ENCODE measurements at regions not wholly inside any gene's neighbourhood (a gene's known extent, or its start where the extent isn't known, plus 50 kb on each side); places are given as distances from the start of the nearest gene placed in this dataset.

DNA sequence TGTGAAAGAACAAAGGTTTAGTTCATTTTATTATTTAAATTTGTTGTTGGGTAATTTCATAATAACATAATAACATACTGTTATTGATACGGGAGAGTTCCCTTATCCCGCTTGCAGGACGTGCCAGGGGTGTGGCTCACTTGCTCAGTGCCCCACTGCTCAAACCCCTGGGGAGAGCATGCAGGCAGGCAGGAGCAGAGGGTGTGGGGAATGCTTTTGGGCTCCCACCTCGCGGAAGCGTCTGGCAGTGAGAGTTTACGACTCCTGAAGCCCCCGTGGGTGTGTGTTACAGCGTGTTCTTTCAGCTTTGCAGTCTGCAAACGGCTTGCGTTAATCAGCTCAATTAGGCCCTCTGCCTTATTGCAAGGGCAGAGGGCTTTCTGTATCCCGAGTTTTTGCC is 675.9 kb downstream of the SEMA5A start:
- DNase-seq = no peak

DNA sequence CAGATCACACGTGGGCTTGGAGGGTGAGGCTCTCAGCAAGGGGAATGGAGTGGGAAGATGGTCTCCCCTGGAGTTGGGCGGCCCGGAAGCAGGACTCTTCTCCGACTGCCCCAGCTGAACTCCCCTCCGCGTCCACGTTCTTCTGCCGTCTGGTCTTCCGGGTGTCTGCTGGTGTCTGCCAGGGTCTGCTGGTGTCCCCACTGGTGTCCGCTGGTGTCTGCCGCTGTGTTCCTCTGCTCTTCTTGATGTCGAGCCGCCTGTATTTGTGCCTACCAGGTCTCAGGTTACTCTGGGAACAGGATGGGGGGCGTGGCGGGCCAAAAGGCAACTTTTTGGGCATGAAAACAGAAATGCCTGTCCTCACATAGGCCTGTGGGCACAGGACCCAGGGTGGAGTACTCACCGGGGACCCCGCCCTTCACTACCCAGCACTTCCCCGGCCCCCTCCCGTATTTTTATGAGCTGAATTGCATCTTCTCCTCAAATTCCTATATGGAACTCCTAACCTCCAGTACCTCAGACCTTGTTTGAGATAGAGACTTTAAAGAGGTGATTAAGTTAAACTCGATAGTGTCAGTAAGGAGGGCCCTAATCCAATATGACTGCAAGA is 675.4 kb downstream of the SEMA5A start:
- no peak for DNase-seq

DNA sequence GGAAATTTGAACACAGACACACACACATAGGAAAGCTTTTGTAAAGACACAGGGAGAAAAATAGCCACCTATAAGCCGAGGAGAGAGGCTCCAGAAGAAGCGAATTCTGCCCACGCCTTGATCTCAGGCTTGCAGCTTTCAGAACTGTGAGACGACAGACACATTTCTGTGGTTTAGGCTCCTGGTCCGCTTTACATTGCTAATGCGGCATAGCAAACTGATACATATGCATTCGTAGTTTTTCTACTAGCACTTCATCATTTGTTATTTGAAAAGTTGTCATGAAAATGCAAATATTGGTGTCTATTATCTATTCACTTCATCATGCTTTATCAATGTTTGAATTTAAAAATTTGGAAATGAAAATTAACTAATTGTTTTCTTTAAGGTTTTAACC is 674.9 kb downstream of the SEMA5A start:
- DNase-seq = no peak

DNA sequence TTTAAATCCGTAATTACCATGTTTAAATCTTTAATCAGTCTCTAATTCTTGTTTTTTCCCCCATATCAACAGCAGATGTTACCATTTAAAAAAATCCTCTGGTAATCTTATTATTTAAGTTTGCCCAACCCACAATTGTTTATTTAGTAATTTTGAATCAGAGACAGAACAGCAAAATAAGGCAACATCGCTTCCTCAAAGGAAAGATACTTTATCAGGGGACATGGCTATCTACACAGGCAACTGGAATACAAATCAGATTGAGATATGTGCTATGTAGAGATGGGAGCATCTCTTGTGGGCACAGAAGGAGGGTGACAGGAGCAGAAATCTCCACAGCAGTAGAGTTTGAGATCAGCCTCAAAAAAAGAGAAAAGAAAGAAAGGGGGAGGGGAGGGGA is 674.4 kb downstream of the SEMA5A start:
- DNase-seq = no peak

DNA sequence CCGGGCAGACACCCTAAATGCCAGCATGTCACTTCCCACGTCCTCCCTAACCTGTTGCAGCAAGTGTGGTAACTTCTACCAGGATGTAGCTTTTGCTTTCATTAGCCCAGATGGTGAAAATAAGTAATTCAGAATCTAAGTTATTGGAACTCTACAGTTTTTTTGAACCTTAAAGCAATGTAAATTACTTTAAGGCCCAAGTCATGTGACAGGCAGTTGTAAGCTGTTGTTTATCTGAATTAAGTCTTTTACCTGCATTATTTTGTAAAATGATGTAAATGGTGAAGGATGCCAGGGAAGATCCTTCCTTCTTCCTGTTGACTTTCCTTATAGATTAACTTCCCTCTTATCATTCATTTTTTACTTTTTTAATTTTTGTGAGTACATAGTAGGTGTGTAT is 670.2 kb downstream of the SEMA5A start:
- no peak for DNase-seq

DNA sequence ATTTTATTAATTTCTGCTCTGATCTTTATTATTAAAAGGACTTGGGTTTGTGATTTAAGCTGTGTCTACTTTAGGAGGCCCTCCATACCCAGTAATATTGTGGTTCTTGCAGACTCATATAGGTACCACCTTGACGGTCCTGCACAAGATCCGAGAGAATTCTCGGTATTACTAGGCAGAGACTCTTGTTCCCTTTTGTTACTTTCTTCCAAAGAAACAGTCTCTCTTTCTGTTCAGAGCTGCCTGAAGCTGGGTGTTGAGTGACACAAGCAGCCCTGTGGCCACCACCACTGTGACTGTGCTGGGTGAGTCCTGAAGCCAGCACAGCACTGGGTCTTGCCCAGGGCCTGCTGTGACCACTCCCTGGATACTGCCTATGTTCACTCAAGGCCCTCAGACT is 666.6 kb downstream of the SEMA5A start:
- no peak for DNase-seq

DNA sequence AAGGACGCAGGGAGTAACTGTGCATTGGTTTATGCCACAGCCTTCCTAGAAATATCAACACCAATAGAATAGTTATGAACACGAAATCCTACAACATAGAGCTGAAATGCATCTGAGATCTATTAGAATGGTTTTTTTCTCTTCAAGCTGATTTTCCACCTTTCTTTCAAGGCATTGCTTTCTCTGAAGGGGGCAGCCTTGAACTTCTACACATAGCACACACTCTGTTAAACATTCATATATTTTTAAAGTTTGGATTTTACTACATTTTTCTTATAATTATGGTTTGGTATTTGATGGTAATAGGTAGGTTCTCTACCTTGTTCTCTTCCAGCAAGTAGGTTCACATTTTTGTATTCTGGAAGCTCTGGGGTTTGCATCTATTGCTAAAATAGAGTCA is 661.8 kb downstream of the SEMA5A start:
- no peak for DNase-seq

DNA sequence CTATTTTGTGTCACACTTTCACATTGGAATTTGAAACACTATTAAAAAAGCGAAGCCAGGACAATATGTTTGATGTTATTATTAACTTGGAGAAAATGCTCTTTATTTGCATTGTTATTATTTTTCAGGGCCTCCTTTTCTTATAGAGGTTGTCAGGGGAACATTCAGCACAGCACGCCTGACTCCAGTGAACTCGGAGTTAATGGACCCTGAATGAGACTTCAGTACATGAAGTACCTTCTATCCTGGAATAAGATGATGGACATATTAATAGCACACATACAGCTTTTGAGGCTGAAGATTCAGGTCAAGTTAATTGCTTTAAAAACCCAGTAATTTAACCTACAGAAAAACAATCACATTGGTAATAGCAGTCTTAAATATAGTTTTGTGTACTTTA is 652.9 kb downstream of the SEMA5A start:
- no peak for DNase-seq

DNA sequence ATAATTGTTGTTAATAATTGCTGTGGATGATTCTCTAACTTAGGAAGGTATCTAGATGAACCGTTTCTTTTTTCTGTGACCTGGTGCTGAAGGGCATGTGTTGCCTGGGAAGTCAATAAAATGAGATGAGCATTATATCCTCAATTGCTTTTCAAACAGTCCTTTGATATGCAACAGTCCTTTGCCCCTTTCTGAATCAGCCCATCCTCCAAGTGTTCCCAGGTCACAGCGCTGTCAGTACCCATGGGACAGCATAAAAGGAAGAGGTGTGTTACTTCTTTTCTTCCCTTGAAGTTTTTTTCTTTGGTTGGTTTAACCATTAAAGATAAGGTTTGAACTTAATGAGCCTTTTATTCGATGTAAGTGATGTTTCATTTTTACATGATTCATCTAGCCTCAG is 651.8 kb downstream of the SEMA5A start:
- DNase-seq = no peak

DNA sequence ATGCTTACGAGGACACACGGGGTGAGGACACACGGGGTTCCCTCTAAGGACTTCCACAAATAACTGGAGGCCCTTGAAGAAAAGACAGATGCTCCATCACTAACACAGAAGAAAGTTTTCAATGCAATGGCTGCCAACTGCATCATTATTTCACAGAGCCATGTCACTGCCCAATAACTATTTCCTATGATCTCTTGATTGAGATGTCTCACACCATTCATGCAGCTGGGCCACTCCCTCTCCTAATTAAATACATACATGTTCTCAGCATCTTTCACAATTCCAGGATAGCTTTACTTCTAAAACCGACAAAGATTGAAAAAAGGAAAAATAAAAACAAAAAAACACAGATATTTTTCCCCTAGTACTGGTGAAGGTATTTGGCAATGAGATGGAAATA is 650.8 kb downstream of the SEMA5A start:
- DNase-seq = no peak

DNA sequence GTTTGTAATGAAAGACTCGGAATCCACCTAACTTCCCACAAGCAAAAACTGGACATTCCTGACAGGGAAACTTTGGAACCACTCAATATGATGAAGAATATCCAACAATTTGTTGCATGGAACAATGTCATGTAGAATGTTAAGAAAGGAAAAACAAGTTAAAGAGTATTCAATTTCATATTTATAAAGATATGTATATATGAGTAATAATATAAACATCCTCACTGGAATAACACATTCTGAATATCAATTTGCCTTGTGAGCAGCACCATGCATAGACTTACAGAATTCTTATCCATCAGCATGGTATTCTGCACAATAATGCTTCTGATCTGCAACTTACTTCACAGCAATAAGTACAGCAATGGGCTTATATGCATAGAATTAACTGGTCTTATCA is 650.3 kb downstream of the SEMA5A start:
- DNase-seq = no peak

DNA sequence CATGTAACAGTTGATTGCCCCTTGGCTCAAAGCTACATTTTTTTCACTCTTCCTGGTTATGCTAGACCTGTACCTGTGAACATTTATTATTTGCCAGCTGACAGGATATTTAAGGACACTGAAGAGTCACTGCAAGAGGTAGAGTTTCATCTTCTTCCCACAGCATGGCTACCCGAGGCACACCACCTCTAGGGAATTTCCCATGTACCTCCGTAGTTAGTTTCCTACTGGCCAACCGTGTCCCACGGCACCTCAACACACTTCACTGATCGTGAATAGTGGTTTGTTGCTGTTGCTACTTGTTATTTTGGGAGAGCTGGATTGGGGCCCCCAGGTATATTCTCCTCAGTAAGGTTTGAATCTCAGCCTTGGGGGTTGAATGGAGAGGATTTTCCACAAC is 648.6 kb downstream of the SEMA5A start:
- DNase-seq = no peak

DNA sequence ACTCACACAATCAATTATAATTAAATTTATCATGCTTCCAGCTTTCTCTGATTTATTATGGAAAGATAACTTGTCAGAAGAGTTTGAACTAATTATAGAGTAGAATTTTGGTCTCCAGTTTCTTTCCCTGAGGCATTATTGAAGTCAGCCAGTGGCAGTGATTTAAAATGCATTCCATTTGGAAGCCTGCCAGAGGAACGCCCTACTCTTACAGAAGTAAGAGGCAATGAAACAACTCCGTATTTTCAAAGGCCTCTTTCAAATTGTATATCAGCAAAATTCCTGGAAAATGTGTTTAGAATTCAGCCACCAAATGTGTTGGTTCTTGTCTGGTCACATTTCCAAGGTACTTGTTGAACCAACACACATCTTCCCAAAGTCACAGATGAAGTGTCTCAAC is 640.9 kb downstream of the SEMA5A start:
- no peak for DNase-seq

DNA sequence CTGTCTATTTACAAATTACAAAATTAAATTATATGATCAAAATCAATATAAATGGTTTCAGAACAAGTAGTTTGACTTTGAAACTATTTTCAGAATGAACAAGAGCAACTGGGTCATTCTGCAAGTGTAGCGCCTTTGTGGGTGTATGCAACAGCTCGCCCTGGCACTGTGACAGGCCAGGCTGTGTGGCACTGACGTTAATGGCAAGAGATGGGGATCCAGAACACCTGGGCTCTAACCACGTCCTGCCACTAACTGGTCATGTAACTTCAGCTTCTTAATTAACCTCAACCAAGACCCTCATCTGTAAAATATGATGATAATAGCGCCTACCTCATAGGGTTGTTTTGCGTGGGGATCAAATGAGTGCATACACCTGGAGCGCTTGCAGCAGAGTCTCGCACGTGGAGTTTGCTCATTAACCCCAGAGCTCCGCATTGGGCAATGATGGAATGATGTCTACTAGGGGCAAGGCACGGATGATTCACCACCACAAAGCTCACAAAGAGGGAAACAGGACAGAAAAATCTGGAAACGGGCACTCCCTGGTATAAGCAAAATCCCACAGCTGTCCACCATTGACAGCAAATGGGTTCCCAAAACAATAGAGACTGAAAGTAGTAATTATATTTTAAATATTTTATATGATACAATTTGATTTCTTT is 639.4 kb downstream of the SEMA5A start:
- no peak for DNase-seq

DNA sequence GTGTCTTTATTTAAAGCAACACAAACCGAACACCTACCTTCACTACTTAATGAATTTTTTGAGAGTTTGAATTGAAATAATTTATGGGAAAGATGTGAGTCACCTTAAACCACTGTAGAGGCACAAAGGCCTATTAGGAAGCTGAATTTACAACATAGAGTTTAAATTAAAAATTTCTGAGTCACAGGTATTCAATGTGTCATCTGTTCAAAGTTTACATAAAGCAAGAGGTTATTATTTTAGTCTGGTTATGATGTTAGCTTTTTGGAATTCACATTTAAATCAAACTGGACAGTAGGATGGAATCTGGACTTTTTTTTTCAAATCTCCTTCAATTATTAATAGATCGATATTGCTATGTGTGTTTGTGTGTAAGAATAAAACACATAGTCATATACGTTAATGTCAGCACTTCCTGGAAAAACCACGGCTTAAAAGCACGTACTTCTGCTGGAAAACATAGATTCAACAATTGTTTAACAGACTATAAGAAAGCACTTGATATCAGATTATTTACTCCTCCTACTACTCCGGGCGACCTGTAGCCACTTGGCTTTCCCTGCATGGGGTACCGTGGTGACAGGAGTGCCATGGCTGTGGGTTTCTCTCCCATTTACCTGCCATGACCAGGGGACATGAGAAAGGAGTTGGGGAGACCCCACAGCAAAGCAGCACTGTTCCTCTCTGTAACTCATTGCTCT is 638.6 kb downstream of the SEMA5A start:
- DNase-seq = no peak

DNA sequence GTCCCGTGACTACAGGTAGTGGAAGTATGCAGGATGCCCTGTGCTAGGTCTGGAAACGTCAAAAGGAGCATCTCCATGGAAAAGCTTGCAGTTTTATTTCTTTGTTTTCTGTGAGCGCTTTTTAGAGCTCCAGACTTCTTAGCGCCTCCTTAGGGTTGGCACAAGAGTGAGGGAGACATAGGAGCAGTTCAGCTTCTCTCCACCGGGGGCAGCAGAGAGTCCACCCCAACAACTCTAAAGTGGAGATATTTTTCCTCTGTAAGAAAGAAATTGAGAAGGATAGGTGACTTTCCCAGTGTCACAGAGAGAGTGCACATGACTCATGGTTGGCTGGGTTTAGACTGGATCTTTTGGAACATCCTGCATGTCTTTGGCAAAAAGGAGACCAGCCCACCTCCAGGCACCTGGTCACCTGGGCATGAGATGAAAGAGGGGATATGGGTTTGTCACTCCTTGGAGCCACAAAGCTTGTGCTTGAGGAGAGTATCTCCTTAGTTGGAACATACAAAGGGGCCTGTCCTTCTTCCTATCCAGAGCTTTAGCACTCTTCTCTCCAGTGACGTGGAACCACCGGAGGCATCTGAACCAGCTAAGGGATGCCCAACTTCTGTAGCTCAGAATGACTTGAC is 637.7 kb downstream of the SEMA5A start:
- peak; percentile 76 for DNase-seq

DNA sequence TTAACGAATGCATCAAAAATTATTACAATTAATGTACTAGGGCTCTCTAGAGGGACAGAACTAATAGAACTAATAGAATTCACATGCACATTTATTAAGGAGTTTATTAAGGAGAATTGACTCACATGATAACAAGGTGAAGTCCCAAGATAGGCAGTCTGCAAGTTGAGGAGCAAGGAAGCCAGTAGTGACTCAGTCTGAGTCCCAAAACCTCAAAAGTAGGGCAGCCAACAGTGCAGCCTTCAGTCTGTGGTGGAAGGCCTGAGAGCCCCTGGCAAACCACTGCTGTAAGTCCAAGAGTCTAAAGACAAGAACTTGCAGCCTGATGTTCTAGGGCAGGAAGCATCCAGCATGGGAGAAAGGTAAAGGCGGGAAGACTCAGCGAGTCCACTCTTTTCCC is 633.8 kb downstream of the SEMA5A start:
- DNase-seq = no peak

DNA sequence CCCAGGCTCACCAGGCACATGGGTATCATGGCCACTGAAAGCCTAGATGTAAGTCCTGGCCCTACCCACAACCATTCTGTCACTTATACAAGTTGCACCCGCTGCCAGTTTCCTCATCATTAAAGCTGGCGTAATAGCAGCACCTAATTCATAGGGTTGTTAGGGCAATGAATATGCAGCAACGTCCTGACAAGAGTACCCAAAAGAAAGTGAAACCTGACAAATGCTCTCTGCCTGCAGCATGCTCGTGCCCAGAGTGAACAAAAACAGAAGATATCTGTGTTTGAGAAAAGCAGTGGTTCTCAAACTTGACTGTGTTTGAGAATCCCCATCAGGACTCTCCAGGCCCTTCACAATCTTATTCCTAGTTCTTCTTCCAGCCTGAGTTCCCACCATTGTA is 632.4 kb downstream of the SEMA5A start:
- no peak for DNase-seq

DNA sequence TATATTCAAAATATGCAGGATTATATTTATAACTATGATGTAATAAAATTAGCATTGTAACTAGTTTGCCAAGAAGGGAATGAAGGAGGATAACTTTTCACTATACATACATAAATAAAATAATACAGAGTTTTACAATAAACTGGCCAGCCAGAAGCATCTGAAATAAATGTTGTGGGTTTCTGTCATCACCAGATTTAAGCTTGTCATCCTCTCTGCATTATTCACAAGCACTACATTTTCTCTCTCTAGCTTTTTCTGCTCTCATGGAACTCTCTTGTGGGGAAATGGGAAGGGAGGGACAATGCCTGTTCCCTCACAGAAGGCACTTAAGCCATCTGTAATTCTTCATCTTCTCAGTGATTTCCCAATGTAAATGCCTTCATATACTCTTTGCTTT is 626.8 kb downstream of the SEMA5A start:
- DNase-seq = no peak

DNA sequence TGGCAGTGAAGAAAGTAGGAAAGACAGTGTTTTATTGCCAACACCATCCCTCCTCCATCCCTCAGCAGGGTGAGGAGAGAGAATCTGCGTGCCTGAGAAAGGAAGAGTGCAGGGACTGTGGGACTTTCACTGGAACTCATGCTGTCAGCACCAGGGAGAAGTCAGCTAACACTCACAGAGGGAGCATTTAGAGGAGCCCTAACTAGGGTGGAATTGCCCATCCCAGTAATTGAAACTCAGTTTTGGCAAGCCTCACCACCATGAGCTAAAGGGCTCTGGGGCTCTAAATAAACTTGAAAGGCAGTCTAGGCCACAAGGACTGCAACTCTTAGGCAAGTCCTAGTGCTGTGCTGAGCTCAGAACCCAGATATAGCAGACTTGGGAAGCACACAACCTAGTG is 622.3 kb downstream of the SEMA5A start:
- no peak for DNase-seq

DNA sequence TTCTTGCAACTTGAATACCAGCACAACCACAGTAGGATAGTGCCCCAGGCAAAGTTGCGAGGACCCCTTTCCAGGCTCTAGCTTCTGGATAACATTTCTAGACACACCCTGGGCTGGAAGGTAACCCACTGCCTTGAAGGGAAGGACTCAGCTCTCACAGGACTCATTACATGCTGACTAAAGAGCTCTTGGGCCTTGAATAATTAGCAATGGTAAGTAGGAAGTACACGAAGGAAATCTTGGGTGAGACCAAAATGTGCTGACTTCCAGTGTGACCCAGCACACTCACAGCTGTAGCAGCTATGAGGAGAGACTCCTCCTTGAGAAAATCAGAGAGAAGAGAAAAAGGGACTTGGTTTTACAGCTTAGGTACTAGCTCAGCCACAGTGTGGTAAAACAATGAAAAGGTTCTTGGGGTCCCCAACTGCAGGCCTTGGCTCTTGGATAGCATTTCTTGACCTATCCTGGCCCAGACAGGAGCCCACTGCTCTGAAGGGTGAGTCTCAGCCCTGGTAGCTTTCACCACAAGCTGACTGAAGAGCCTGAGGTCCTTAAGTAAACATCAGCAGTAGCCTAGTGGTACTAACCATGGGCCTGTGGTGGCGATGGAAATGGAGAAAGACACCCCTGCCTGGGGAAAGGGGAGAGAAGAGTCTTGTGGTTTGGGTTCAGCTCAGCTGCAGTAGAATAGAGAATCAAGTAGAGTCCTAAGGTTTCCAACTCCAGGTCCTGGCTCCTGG is 621.7 kb downstream of the SEMA5A start:
- DNase-seq = no peak

DNA sequence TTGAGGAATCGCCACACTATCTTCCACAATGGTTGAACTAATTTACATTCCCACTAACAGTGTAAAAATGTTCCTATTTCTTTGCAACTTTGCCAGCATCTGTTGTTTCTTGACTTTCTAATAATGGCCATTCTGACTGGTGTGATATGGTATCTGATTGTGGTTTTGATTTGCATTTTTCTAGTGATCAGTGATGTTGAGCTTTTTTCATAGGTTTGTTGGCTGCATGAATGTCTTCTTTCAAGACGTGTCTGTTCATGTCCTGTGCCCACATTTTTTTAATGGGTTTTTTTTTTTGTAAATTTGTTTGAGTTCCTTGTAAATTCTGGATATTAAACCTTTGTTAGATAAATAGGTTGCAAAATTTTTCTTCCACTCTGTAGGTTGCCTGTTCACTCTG is 615.9 kb downstream of the SEMA5A start:
- DNase-seq = no peak

DNA sequence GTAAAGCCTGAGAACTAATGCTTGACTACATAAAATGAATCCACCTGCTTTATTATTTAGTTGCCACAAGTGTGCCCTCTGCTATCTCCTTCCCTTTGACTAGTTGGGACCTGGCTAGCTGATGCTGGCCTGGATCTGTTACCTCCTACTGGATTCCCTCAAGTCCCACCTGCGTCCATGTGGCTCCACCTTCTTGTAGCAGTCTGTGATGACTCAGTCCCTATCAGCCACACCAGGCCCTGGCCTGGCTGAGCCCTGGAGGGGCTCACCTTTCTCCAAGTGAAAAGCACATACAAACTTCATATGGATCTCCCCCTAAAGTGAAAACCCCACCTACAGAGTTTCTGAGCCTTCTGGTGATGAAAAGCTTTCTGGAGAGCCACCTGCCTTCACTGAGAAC is 611.4 kb downstream of the SEMA5A start:
- peak; percentile 62 for DNase-seq

All from islet precursor cell (in vitro differentiated cells).